ENCODE measurements at regions not wholly inside any gene's neighbourhood (a gene's known extent, or its start where the extent isn't known, plus 50 kb on each side); places are given as distances from the start of the nearest gene placed in this dataset.

GRCh38 chr5:86075139-86075538, 542.6 kb upstream of the COX7C start:
- Histone ChIP-seq H3K9me3 (ENCODE audit: control insufficient read depth in 2 of 2, low read length in 2 of 2) (no peaks in the 10 kb centered on the region), H3K27ac (ENCODE audit: low read depth in 2 of 2, low read length in 2 of 2) (no peak overlapping the region), H3K4me3 (ENCODE audit: low read length in 2 of 2) (no peak overlapping the region), H3K27me3 (ENCODE audit: control insufficient read depth in 2 of 2, insufficient read depth in 2 of 2, low read length in 2 of 2) (no peaks in the 10 kb centered on the region), H3K4me1 (ENCODE audit: control insufficient read depth in 2 of 2, insufficient read depth in 2 of 2, low read length in 2 of 2) (no peaks in the 10 kb centered on the region), H3K9ac (ENCODE audit: low read depth in 1 of 2, low read length in 2 of 2) (no peak overlapping the region), H3K36me3 (ENCODE audit: control insufficient read depth in 2 of 2, insufficient read depth in 2 of 2, low read length in 2 of 2) (no peaks in the 10 kb centered on the region)

- Histone ChIP-seq H3K9ac (ENCODE audit: low read depth in 1 of 2, low read length in 2 of 2) (no peak overlapping the region), H3K27ac (ENCODE audit: low read depth in 2 of 2, low read length in 2 of 2) (no peak overlapping the region), H3K36me3 (ENCODE audit: control insufficient read depth in 2 of 2, insufficient read depth in 2 of 2, low read length in 2 of 2) (no peaks in the 10 kb centered on the region), H3K4me3 (ENCODE audit: low read length in 2 of 2) (no peak overlapping the region), H3K27me3 (ENCODE audit: control insufficient read depth in 2 of 2, insufficient read depth in 2 of 2, low read length in 2 of 2) (no peaks in the 10 kb centered on the region), H3K9me3 (ENCODE audit: control insufficient read depth in 2 of 2, low read length in 2 of 2) (no peaks in the 10 kb centered on the region), H3K4me1 (ENCODE audit: control insufficient read depth in 2 of 2, insufficient read depth in 2 of 2, low read length in 2 of 2) (no peaks in the 10 kb centered on the region)
Measured at GRCh38 chr5:86095092-86095491, 522.6 kb upstream of the COX7C start.

- Histone ChIP-seq H3K4me3 (ENCODE audit: low read length in 2 of 2) (no peak overlapping the region), H3K36me3 (ENCODE audit: control insufficient read depth in 2 of 2, insufficient read depth in 2 of 2, low read length in 2 of 2) (no peaks in the 10 kb centered on the region), H3K27me3 (ENCODE audit: control insufficient read depth in 2 of 2, insufficient read depth in 2 of 2, low read length in 2 of 2) (no peaks in the 10 kb centered on the region), H3K9ac (ENCODE audit: low read depth in 1 of 2, low read length in 2 of 2) (no peak overlapping the region), H3K4me1 (ENCODE audit: control insufficient read depth in 2 of 2, insufficient read depth in 2 of 2, low read length in 2 of 2) (no peaks in the 10 kb centered on the region), H3K27ac (ENCODE audit: low read depth in 2 of 2, low read length in 2 of 2) (no peak overlapping the region), H3K9me3 (ENCODE audit: control insufficient read depth in 2 of 2, low read length in 2 of 2) (no peaks in the 10 kb centered on the region)
Measured at GRCh38 chr5:86101966-86102365, 515.8 kb upstream of the COX7C start.

GRCh38 chr5:86108825-86109224, 508.9 kb upstream of the COX7C start:
- no peaks in the 10 kb centered on the region for H3K36me3 ChIP-seq (ENCODE audit: control insufficient read depth in 2 of 2, insufficient read depth in 2 of 2, low read length in 2 of 2)
- no peak overlapping the region for H3K9ac ChIP-seq (ENCODE audit: low read depth in 1 of 2, low read length in 2 of 2)
- H3K27me3 ChIP-seq (ENCODE audit: control insufficient read depth in 2 of 2, insufficient read depth in 2 of 2, low read length in 2 of 2), result no peaks in the 10 kb centered on the region
- no peak overlapping the region for H3K4me3 ChIP-seq (ENCODE audit: low read length in 2 of 2)
- H3K9me3 ChIP-seq (ENCODE audit: control insufficient read depth in 2 of 2, low read length in 2 of 2), result no peaks in the 10 kb centered on the region
- H3K27ac ChIP-seq (ENCODE audit: low read depth in 2 of 2, low read length in 2 of 2), result no peak overlapping the region
- H3K4me1 ChIP-seq (ENCODE audit: control insufficient read depth in 2 of 2, insufficient read depth in 2 of 2, low read length in 2 of 2), result no peaks in the 10 kb centered on the region

- Histone ChIP-seq H3K9me3 (ENCODE audit: control insufficient read depth in 2 of 2, low read length in 2 of 2) (no peaks in the 10 kb centered on the region), H3K36me3 (ENCODE audit: control insufficient read depth in 2 of 2, insufficient read depth in 2 of 2, low read length in 2 of 2) (no peaks in the 10 kb centered on the region), H3K4me1 (ENCODE audit: control insufficient read depth in 2 of 2, insufficient read depth in 2 of 2, low read length in 2 of 2) (no peaks in the 10 kb centered on the region), H3K27me3 (ENCODE audit: control insufficient read depth in 2 of 2, insufficient read depth in 2 of 2, low read length in 2 of 2) (no peaks in the 10 kb centered on the region), H3K9ac (ENCODE audit: low read depth in 1 of 2, low read length in 2 of 2) (no peak overlapping the region), H3K27ac (ENCODE audit: low read depth in 2 of 2, low read length in 2 of 2) (no peak overlapping the region), H3K4me3 (ENCODE audit: low read length in 2 of 2) (no peak overlapping the region)
Measured at GRCh38 chr5:86112249-86112648, 505.5 kb upstream of the COX7C start.

- no peaks in the 10 kb centered on the region for H3K9me3 ChIP-seq (ENCODE audit: control insufficient read depth in 2 of 2, low read length in 2 of 2)
- no peaks in the 10 kb centered on the region for H3K36me3 ChIP-seq (ENCODE audit: control insufficient read depth in 2 of 2, insufficient read depth in 2 of 2, low read length in 2 of 2)
- no peak overlapping the region for H3K27ac ChIP-seq (ENCODE audit: low read depth in 2 of 2, low read length in 2 of 2)
- no peak overlapping the region for H3K4me3 ChIP-seq (ENCODE audit: low read length in 2 of 2)
- H3K4me1 ChIP-seq (ENCODE audit: control insufficient read depth in 2 of 2, insufficient read depth in 2 of 2, low read length in 2 of 2), result no peaks in the 10 kb centered on the region
- H3K9ac ChIP-seq (ENCODE audit: low read depth in 1 of 2, low read length in 2 of 2), result no peak overlapping the region
- H3K27me3 ChIP-seq (ENCODE audit: control insufficient read depth in 2 of 2, insufficient read depth in 2 of 2, low read length in 2 of 2), result no peaks in the 10 kb centered on the region
Measured at GRCh38 chr5:86115164-86115563, 502.6 kb upstream of the COX7C start.

GRCh38 chr5:86118542-86118941, 499.2 kb upstream of the COX7C start:
- H3K27ac ChIP-seq (ENCODE audit: low read depth in 2 of 2, low read length in 2 of 2), result no peak overlapping the region
- no peaks in the 10 kb centered on the region for H3K36me3 ChIP-seq (ENCODE audit: control insufficient read depth in 2 of 2, insufficient read depth in 2 of 2, low read length in 2 of 2)
- H3K9me3 ChIP-seq (ENCODE audit: control insufficient read depth in 2 of 2, low read length in 2 of 2), result no peaks in the 10 kb centered on the region
- no peaks in the 10 kb centered on the region for H3K27me3 ChIP-seq (ENCODE audit: control insufficient read depth in 2 of 2, insufficient read depth in 2 of 2, low read length in 2 of 2)
- H3K9ac ChIP-seq (ENCODE audit: low read depth in 1 of 2, low read length in 2 of 2), result no peak overlapping the region
- no peaks in the 10 kb centered on the region for H3K4me1 ChIP-seq (ENCODE audit: control insufficient read depth in 2 of 2, insufficient read depth in 2 of 2, low read length in 2 of 2)
- H3K4me3 ChIP-seq (ENCODE audit: low read length in 2 of 2), result no peak overlapping the region

- Histone ChIP-seq H3K27ac (ENCODE audit: low read depth in 2 of 2, low read length in 2 of 2) (no peak overlapping the region), H3K4me3 (ENCODE audit: low read length in 2 of 2) (no peak overlapping the region), H3K36me3 (ENCODE audit: control insufficient read depth in 2 of 2, insufficient read depth in 2 of 2, low read length in 2 of 2) (no peaks in the 10 kb centered on the region), H3K27me3 (ENCODE audit: control insufficient read depth in 2 of 2, insufficient read depth in 2 of 2, low read length in 2 of 2) (no peaks in the 10 kb centered on the region), H3K9me3 (ENCODE audit: control insufficient read depth in 2 of 2, low read length in 2 of 2) (no peaks in the 10 kb centered on the region), H3K4me1 (ENCODE audit: control insufficient read depth in 2 of 2, insufficient read depth in 2 of 2, low read length in 2 of 2) (no peaks in the 10 kb centered on the region), H3K9ac (ENCODE audit: low read depth in 1 of 2, low read length in 2 of 2) (no peak overlapping the region)
Measured at GRCh38 chr5:86124333-86124732, 493.4 kb upstream of the COX7C start.

GRCh38 chr5:86125731-86126601, 491.8 kb upstream of the COX7C start:
- H3K27me3 ChIP-seq (ENCODE audit: control insufficient read depth in 2 of 2, insufficient read depth in 2 of 2, low read length in 2 of 2), result no peaks in the 10 kb centered on the region
- H3K9me3 ChIP-seq (ENCODE audit: control insufficient read depth in 2 of 2, low read length in 2 of 2), result no peaks in the 10 kb centered on the region
- no peak overlapping the region for H3K4me3 ChIP-seq (ENCODE audit: low read length in 2 of 2)
- no peak overlapping the region for H3K27ac ChIP-seq (ENCODE audit: low read depth in 2 of 2, low read length in 2 of 2)
- no peaks in the 10 kb centered on the region for H3K36me3 ChIP-seq (ENCODE audit: control insufficient read depth in 2 of 2, insufficient read depth in 2 of 2, low read length in 2 of 2)
- no peak overlapping the region for H3K9ac ChIP-seq (ENCODE audit: low read depth in 1 of 2, low read length in 2 of 2)
- H3K4me1 ChIP-seq (ENCODE audit: control insufficient read depth in 2 of 2, insufficient read depth in 2 of 2, low read length in 2 of 2), result no peaks in the 10 kb centered on the region

- no peak overlapping the region for H3K4me3 ChIP-seq (ENCODE audit: low read length in 2 of 2)
Measured at GRCh38 chr5:86127696-86128095, 490.0 kb upstream of the COX7C start.

More at GRCh38 chr5:86127696-86128095, 490.0 kb upstream of the COX7C start:
- H3K9ac ChIP-seq (ENCODE audit: low read depth in 1 of 2, low read length in 2 of 2), result no peak overlapping the region
- H3K4me1 ChIP-seq (ENCODE audit: control insufficient read depth in 2 of 2, insufficient read depth in 2 of 2, low read length in 2 of 2), result no peaks in the 10 kb centered on the region
- no peaks in the 10 kb centered on the region for H3K36me3 ChIP-seq (ENCODE audit: control insufficient read depth in 2 of 2, insufficient read depth in 2 of 2, low read length in 2 of 2)
- no peak overlapping the region for H3K27ac ChIP-seq (ENCODE audit: low read depth in 2 of 2, low read length in 2 of 2)
- no peaks in the 10 kb centered on the region for H3K9me3 ChIP-seq (ENCODE audit: control insufficient read depth in 2 of 2, low read length in 2 of 2)
- H3K27me3 ChIP-seq (ENCODE audit: control insufficient read depth in 2 of 2, insufficient read depth in 2 of 2, low read length in 2 of 2), result no peaks in the 10 kb centered on the region
